ENCODE measurements at regions not wholly inside any gene's neighbourhood (a gene's known extent, or its start where the extent isn't known, plus 50 kb on each side); places are given as distances from the start of the nearest gene placed in this dataset.

DNA sequence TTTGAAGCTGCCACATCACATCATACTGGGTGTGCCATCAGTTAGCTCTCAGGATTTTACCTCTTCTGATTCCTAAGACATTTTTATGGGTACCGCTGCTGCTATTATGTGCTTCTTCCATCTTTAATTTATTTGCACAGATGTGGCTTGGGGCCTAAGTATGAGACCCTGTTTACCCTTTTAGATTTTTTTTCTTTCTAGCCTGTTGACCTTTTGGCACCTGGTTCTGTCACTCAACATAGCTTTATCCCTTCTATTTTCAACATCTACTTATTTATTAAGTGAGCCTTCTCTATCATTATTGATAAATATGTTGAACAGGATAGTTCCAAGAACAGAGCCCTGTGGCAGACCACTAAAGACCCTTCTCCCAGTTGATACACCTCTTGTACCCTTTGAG lies 57.0 kb downstream of the TET3 start:
- TF ChIP-seq, protein P1, sequence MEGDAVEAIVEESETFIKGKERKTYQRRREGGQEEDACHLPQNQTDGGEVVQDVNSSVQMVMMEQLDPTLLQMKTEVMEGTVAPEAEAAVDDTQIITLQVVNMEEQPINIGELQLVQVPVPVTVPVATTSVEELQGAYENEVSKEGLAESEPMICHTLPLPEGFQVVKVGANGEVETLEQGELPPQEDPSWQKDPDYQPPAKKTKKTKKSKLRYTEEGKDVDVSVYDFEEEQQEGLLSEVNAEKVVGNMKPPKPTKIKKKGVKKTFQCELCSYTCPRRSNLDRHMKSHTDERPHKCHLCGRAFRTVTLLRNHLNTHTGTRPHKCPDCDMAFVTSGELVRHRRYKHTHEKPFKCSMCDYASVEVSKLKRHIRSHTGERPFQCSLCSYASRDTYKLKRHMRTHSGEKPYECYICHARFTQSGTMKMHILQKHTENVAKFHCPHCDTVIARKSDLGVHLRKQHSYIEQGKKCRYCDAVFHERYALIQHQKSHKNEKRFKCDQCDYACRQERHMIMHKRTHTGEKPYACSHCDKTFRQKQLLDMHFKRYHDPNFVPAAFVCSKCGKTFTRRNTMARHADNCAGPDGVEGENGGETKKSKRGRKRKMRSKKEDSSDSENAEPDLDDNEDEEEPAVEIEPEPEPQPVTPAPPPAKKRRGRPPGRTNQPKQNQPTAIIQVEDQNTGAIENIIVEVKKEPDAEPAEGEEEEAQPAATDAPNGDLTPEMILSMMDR (IDR thresholded peaks at IDR 0.05): no peak
- no peak for TF ChIP-seq EP300 (IDR thresholded peaks at IDR 0.05)
